HepG2 (cell line): ENCODE measurements at regions not wholly inside any gene's neighbourhood (a gene's known extent, or its start where the extent isn't known, plus 50 kb on each side); places are given as distances from the start of the nearest gene placed in this dataset.

Experiments used
- AFF4 ChIP-seq: sonication (generic); formaldehyde crosslinking; IDR thresholded peaks from 2 replicates; pipeline ENCODE4 v1.4.0; 2020; ENCODE audit warnings: missing genetic modification reagents
- ATF4 ChIP-seq, 2 experiments: fragments of 450-650 bp in 1 of 2; sonication (generic) in 1 of 2; formaldehyde crosslinking; IDR thresholded peaks; 2 replicates each; pipeline versions ENCODE4 v1.5.0 to v1.8.0; 2020 to 2022; ENCODE audit warnings: mild to moderate bottlenecking in 1 of 2, missing genetic modification reagents in 1 of 2
- E2F1 ChIP-seq: sonication (generic); formaldehyde crosslinking; IDR thresholded peaks from 2 replicates; pipeline ENCODE4 v1.5.0; 2020; ENCODE audit warnings: missing genetic modification reagents
- ELF1 ChIP-seq: sonication (generic); formaldehyde crosslinking; IDR thresholded peaks from 2 replicates; pipeline ENCODE4 v1.4.0; 2020; ENCODE audit warnings: missing genetic modification reagents
- FOXA1 ChIP-seq, 2 experiments: fragments of 450-650 bp in 1 of 2; sonication (generic) in 1 of 2; formaldehyde crosslinking in 1 of 2; IDR thresholded peaks; 2 replicates each; pipeline versions ENCODE4 v1.4.0 to v1.6.1; 2016 to 2020; ENCODE audit warnings: missing genetic modification reagents in 1 of 2
- GTF3A ChIP-seq: sonication (generic); formaldehyde crosslinking; conservative IDR thresholded peaks from 2 replicates; pipeline ENCODE4 v1.4.0; 2020; ENCODE audit warnings: mild to moderate bottlenecking, missing genetic modification reagents
- MIER2 ChIP-seq: IDR thresholded peaks from 2 replicates; pipeline ENCODE4 v1.6.1; 2016; ENCODE audit warnings: missing biosample characterization, missing genetic modification reagents
- SMARCC2 ChIP-seq: fragments of 450-650 bp; IDR thresholded peaks from 2 replicates; pipeline ENCODE4 v1.6.1; 2017; ENCODE audit warnings: antibody characterized with exemption, mild to moderate bottlenecking
- TEAD2 ChIP-seq: sonication (generic); formaldehyde crosslinking; IDR thresholded peaks from 2 replicates; pipeline ENCODE4 v1.9.0; 2021; ENCODE audit warnings: missing genetic modification reagents
- TFDP2 ChIP-seq: sonication (generic); formaldehyde crosslinking; IDR thresholded peaks from 2 replicates; pipeline ENCODE4 v1.4.0; 2020; ENCODE audit warnings: missing genetic modification reagents
- THAP8 ChIP-seq: sonication (generic); formaldehyde crosslinking; IDR thresholded peaks from 2 replicates; pipeline ENCODE4 v1.5.1; 2020; ENCODE audit warnings: missing genetic modification reagents, mild to moderate bottlenecking, borderline replicate concordance
- TSC22D2 ChIP-seq: sonication (generic); formaldehyde crosslinking; IDR thresholded peaks from 2 replicates; pipeline ENCODE4 v1.5.1; 2020; ENCODE audit warnings: missing genetic modification reagents, mild to moderate bottlenecking, borderline replicate concordance
- ZBTB3 ChIP-seq: sonication (generic); formaldehyde crosslinking; IDR thresholded peaks from 2 replicates; pipeline ENCODE4 v1.4.0; 2020; ENCODE audit warnings: low read depth, mild to moderate bottlenecking, moderate library complexity, missing genetic modification reagents, borderline replicate concordance
- ZC3H13 ChIP-seq: sonication (generic); formaldehyde crosslinking; IDR thresholded peaks from 2 replicates; pipeline ENCODE4 v1.8.1; 2023; ENCODE audit warnings: mild to moderate bottlenecking, missing genetic modification reagents, moderate library complexity
- ZFX ChIP-seq: sonication (generic); formaldehyde crosslinking; IDR thresholded peaks from 2 replicates; pipeline ENCODE4 v1.4.0; 2020; ENCODE audit warnings: mild to moderate bottlenecking, low read depth, missing genetic modification reagents, moderate library complexity
- ZNF205 ChIP-seq: IDR thresholded peaks from 2 replicates; pipeline ENCODE4 v1.6.1; 2018; ENCODE audit warnings: missing biosample characterization, missing genetic modification reagents
- ZNF558 ChIP-seq: sonication (generic); formaldehyde crosslinking; IDR thresholded peaks from 2 replicates; pipeline ENCODE4 v1.9.0; 2022; ENCODE audit warnings: mild to moderate bottlenecking, missing genetic modification reagents, borderline replicate concordance
- ZNF580 ChIP-seq: IDR thresholded peaks from 2 replicates; pipeline ENCODE4 v1.6.1; 2016; ENCODE audit warnings: low read depth, borderline replicate concordance
- ZNF598 ChIP-seq: sonication (generic); formaldehyde crosslinking; IDR thresholded peaks from 2 replicates; pipeline ENCODE4 v1.5.1; 2020; ENCODE audit warnings: mild to moderate bottlenecking, missing genetic modification reagents, borderline replicate concordance
- ZNF644 ChIP-seq: IDR thresholded peaks from 2 replicates; pipeline ENCODE4 v1.6.1; 2016; ENCODE audit warnings: low read depth
- ZSCAN21 ChIP-seq: sonication (generic); formaldehyde crosslinking; IDR thresholded peaks from 2 replicates; pipeline ENCODE4 v1.8.0; 2022; ENCODE audit warnings: mild to moderate bottlenecking, missing genetic modification reagents, moderate library complexity, borderline replicate concordance

GRCh38 chr9:117487555-117488175 is 72.8 kb upstream of the ASTN2 start (continued):
- TF ChIP-seq AFF4 (no peak), ZNF205 (CRISPR knock-in tag) (peak; percentile 39; the same call in 1 of the 2 replicates), ZNF558 (CRISPR knock-in tag) (0 out of 2 replicates have a peak, but pooled peaks have one; percentile 45), ZNF598 (peak; percentile 91), ZC3H13 (no peak), TSC22D2 (CRISPR knock-in tag) (0 out of 2 replicates have a peak, but pooled peaks have one; percentile 59), MIER2 (CRISPR knock-in tag) (peak; percentile 73; the same call in 1 of the 2 replicates), ZNF644 (CRISPR knock-in tag) (peak; percentile 78), TFDP2 (CRISPR knock-in tag) (0 out of 2 replicates have a peak, but pooled peaks have one; percentile 28), ZBTB3 (CRISPR knock-in tag) (no peak), ATF4 (CRISPR knock-in tag; IDR thresholded peaks at IDR 0.05) (0 out of 4 replicates have a peak, but pooled peaks of 1 of the 2 experiments have one; percentile 32), ZFX (CRISPR knock-in tag) (peak; percentile 73), GTF3A (0 out of 2 replicates have a peak, but pooled peaks have one; percentile 26), ZNF580 (CRISPR knock-in tag) (peak; percentile 31; the same call in 1 of the 2 replicates), E2F1 (CRISPR knock-in tag) (no peak), THAP8 (no peak), SMARCC2 (no peak), FOXA1 (IDR thresholded peaks at IDR 0.05) (no peak), FOXA1 (CRISPR knock-in tag; IDR thresholded peaks at IDR 0.05) (peak; percentile 36; the same call in 1 of the 2 replicates), ELF1 (CRISPR knock-in tag) (peak; percentile 70), ZSCAN21 (CRISPR knock-in tag) (no peak), TEAD2 (no peak)
